ENCODE measurements at regions not wholly inside any gene's neighbourhood (a gene's known extent, or its start where the extent isn't known, plus 50 kb on each side); places are given as distances from the start of the nearest gene placed in this dataset.

GRCh38 chr12:75706786-75707605 lies 195.6 kb upstream of the KRR1 start:
- TF ChIP-seq POLR2A (IDR thresholded peaks at IDR 0.05; ENCODE audit: low read length) (no peak), GATA1 (IDR thresholded peaks at IDR 0.05; ENCODE audit: low read depth, low read length) (no peak)
- DNase-seq, result no peak

DNA sequence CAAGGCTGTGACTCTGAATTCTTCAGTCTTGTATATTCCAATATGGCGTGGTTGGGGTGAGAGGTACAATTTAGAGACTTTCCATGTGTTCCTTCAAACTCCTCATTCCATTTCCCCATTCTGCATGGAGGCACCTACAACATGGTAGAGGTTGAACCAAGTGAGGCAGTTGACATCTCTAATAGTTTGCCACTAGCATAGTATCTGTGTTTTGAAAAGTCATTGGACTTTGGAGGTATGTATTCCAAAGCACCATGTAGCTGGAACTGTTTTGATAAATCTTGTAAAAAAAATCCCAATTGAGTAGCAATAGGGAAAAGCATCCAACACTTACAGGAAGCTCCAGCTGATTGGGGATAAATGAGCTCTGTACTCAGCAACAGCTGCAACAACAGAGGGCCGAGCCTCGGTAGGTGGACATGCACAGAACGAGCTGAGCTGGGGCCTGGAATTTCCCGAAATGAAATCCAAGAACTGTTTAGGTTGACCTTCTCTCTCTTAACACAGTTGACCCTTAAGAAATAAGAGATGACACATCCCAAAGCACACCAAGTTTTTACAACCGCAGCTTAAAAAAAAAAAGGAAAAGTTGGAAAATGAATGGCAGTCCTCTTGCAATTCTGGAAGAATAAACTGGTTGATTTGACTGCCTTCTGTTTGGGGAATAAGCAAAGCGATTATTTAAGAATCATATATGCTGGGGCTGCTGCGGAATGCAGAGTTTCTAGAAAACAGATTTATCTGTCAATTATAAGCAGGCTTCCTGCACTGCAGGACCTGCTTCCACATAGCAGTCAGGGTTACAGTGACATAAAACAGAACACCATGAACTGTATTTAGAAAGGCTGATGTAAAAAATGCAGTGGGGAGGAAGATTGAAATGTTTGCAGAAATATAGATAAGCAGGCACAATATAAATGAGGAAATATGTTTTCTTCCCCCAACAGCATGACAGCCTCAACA lies 194.6 kb upstream of the KRR1 start:
- TF ChIP-seq POLR2A (IDR thresholded peaks at IDR 0.05; ENCODE audit: low read length) (no peak), GATA1 (IDR thresholded peaks at IDR 0.05; ENCODE audit: low read depth, low read length) (no peak)
- no peak for DNase-seq

DNA sequence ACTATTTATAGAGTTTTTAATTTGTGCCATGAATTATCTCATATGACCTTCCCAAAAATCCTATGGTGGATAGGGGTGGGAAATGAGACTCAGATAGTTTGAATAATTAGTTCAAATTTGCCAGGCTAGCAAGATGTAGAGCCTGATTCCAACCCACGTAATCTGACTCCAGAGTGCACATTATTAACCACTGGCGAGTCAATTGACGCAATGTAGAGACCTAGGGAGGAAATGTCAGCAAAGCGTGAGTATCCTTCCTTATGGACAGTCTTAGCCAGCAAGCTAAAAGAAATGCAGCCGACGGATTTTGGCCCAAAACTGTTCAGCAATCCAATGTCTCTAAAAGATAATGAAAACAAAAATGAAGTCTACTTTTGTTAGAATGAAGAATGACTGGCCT lies 193.3 kb upstream of the KRR1 start:
- DNase-seq, result no peak
- TF ChIP-seq POLR2A (IDR thresholded peaks at IDR 0.05; ENCODE audit: low read length), result no peak
- no peak for TF ChIP-seq GATA1 (IDR thresholded peaks at IDR 0.05; ENCODE audit: low read depth, low read length)

- no peak for DNase-seq
- TF ChIP-seq POLR2A (IDR thresholded peaks at IDR 0.05; ENCODE audit: low read length), result no peak
Measured at GRCh38 chr12:75704208-75704607, 192.8 kb upstream of the KRR1 start.

- DNase-seq, result no peak
- TF ChIP-seq GATA1 (IDR thresholded peaks at IDR 0.05; ENCODE audit: low read depth, low read length) (no peak), POLR2A (IDR thresholded peaks at IDR 0.05; ENCODE audit: low read length) (no peak)
Measured at GRCh38 chr12:75703131-75703530, 191.7 kb upstream of the KRR1 start.

DNA sequence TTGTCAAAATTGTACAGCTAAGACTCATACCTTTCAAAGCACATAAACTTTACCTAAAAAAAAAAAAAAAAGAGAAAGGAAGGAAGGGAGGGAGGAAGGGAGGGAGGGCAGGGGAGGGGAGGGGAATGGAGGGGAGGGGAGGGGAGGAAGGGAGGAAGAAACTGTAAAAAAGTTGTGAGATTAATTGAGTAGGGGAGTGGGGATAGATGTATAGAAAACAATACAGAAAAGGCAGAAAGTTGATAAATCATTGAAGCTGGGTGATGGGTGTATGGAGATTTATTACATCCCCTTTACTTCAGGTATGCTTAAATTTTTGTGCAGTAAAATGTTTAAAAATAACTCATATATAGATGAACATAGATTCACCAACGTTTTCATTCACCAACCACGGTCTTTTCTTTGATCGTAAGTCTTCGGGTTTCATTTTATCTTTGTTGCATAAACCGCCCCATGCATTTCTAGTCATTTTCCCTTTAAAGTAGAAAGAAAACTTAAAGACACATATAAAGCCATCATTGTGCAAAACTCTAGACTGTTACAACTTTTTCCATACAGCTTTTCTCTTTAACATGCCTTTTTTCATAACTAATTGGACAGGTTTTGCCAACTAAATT lies 191.2 kb upstream of the KRR1 start:
- TF ChIP-seq GATA1 (IDR thresholded peaks at IDR 0.05; ENCODE audit: low read depth, low read length) (no peak), POLR2A (IDR thresholded peaks at IDR 0.05; ENCODE audit: low read length) (no peak)
- DNase-seq, result no peak

GRCh38 chr12:75701859-75702258 lies 190.4 kb upstream of the KRR1 start:
- TF ChIP-seq GATA1 (IDR thresholded peaks at IDR 0.05; ENCODE audit: low read depth, low read length), result no peak
- no peak for TF ChIP-seq POLR2A (IDR thresholded peaks at IDR 0.05; ENCODE audit: low read length)
- no peak for DNase-seq

- DNase-seq, result no peak
- TF ChIP-seq GATA1 (IDR thresholded peaks at IDR 0.05; ENCODE audit: low read depth, low read length) (no peak), POLR2A (IDR thresholded peaks at IDR 0.05; ENCODE audit: low read length) (no peak)
Measured at GRCh38 chr12:75699728-75700496, 188.5 kb upstream of the KRR1 start.

DNA sequence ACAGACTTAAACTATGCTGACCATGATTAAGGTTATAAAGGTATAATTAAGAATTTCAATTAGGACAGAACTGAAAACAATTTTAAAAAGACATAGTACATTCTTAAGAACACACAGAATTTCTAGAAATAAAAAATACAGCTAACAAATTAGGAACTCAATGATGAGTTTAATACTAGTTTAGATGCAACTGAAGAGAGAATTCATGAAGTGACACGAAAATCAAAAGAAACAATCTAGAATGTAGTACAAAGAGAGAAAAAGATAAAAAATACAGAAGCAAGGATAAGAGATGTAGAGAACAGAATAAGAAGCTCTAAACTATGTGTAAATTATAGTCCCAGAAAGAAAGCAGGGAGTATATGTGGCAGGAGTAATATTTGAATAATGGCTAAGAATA lies 187.8 kb upstream of the KRR1 start:
- TF ChIP-seq GATA1 (IDR thresholded peaks at IDR 0.05; ENCODE audit: low read depth, low read length) (no peak), POLR2A (IDR thresholded peaks at IDR 0.05; ENCODE audit: low read length) (no peak)
- DNase-seq, result no peak

DNA sequence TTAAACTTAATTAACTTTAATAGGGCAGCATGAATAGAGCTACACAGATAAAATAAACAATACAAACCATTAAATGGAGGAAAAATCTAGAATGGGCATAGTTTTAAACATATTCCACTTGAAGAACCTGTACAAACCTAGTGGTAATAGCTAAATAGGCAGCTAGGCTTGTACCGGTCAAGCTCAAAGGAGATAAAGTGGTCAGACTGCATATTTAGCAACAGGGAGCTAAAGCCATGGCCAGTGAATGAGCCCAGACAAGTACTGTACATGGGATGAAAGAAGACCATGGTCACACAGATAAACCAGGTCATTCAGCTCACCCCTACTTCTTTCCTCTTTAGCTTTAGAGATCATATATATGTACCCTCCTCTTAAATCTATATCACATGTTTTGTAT lies 186.6 kb upstream of the KRR1 start:
- DNase-seq, result no peak
- no peak for TF ChIP-seq GATA1 (IDR thresholded peaks at IDR 0.05; ENCODE audit: low read depth, low read length)
- no peak for TF ChIP-seq POLR2A (IDR thresholded peaks at IDR 0.05; ENCODE audit: low read length)

- no peak for DNase-seq
- TF ChIP-seq GATA1 (IDR thresholded peaks at IDR 0.05; ENCODE audit: low read depth, low read length), result no peak
- TF ChIP-seq POLR2A (IDR thresholded peaks at IDR 0.05; ENCODE audit: low read length), result no peak
Measured at GRCh38 chr12:75695926-75696325, 184.5 kb upstream of the KRR1 start.

- TF ChIP-seq GATA1 (IDR thresholded peaks at IDR 0.05; ENCODE audit: low read depth, low read length) (no peak), POLR2A (IDR thresholded peaks at IDR 0.05; ENCODE audit: low read length) (no peak)
- no peak for DNase-seq
Measured at GRCh38 chr12:75694534-75695268, 183.3 kb upstream of the KRR1 start.

DNA sequence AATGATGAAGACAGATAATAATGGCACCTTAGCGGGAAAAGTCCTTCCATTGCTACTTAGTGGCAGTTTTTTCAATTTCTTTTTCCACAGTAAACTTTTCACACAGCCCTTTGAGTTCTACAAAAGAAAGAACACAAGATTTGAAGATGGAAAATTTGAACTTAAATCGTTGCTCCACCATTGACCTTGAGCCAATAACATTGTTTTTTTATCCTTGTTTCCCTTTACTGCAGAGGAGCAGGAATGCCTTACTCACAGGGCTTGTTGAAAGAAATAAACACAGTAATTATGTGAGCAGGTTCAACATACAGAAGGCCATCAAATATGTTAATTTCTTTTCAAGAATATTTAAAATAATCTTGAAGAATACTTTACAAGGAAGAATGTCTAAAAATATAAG lies 181.5 kb upstream of the KRR1 start:
- TF ChIP-seq POLR2A (IDR thresholded peaks at IDR 0.05; ENCODE audit: low read length) (no peak), GATA1 (IDR thresholded peaks at IDR 0.05; ENCODE audit: low read depth, low read length) (no peak)
- no peak for DNase-seq
